ENCODE measurements at regions not wholly inside any gene's neighbourhood (a gene's known extent, or its start where the extent isn't known, plus 50 kb on each side); places are given as distances from the start of the nearest gene placed in this dataset.
"Not testable (repeated sequence)": the region's sequence is repeated elsewhere in the genome, so short reads cannot be mapped to it uniquely, and the experiment has no call there.

- TF ChIP-seq CTCF (conservative IDR thresholded peaks at IDR 0.05; ENCODE audit: low read depth, low read length); EZH2 (IDR thresholded peaks at IDR 0.05; ENCODE audit: low read length, unreplicated experiment): not testable (repeated sequence)
These were observed 814.8 kb downstream of the TMEM121 start for GRCh38 chr14:106341161-106341560.
